B cell (primary cell): ENCODE measurements at regions not wholly inside any gene's neighbourhood (a gene's known extent, or its start where the extent isn't known, plus 50 kb on each side); places are given as distances from the start of the nearest gene placed in this dataset.

Experiments
- ATAC-seq: fragments of 200-7000 bp; cut with Tn5 transposase; one replicate; pipeline ENCODE4 v1.10.0; 2021; ENCODE audit warnings: low read depth, mild to moderate bottlenecking, moderate number of reproducible peaks, moderate library complexity
- CTCF ChIA-PET: fragments of 350-600 bp; sonication (Branson Sonifier 250); formaldehyde crosslinking; loops from one replicate; lab custom pipeline; 2021; ENCODE audit warnings: antibody characterized with exemption, inconsistent platforms; lab: Charles Lee
- POLR2A ChIA-PET: fragments of 350-600 bp; sonication (Branson Sonifier 250); formaldehyde crosslinking; loops from one replicate; lab custom pipeline; 2021; ENCODE audit warnings: antibody characterized with exemption; lab: Charles Lee
- DNase-seq: peaks from one replicate; pipeline ENCODE4 v3.0.0; 2013
- H2AFZ ChIP-seq: 2 replicates; pipeline ENCODE4 v1.6.1; 2012; ENCODE audit warnings: mild to moderate bottlenecking, low read depth, low read length; ENCODE audit not compliant: insufficient read depth, poor library complexity, severe bottlenecking
- H3K27ac ChIP-seq, 2 donors: 1 replicate in 1 of 2; 2 replicates in 1 of 2; pipeline ENCODE4 v1.5.1; 2012 to 2013; ENCODE audit warnings: low read length in 2 of 2, mild to moderate bottlenecking in 2 of 2, moderate library complexity in 1 of 2
- H3K27me3 ChIP-seq, 4 experiments: fragments of 200-600 bp in 1 of 4; sonication (generic) in 1 of 4; replicated peaks in 1 of 4; 1 replicate in 2 of 4; 2 replicates in 2 of 4; pipeline versions ENCODE4 v1.6.1 to v1.7.0; 2013 to 2016; ENCODE audit warnings: low read length in 3 of 4, mild to moderate bottlenecking in 2 of 4, mixed read lengths in 1 of 4, moderate library complexity in 1 of 4; ENCODE audit not compliant: insufficient read depth in 4 of 4, control insufficient read depth in 3 of 4; ENCODE audit errors: control extremely low read depth in 1 of 4
- H3K36me3 ChIP-seq, 2 experiments: replicated peaks in 1 of 2; 1 replicate in 1 of 2; 2 replicates in 1 of 2; pipeline versions ENCODE4 v1.6.1 to v1.7.1; 2013; ENCODE audit warnings: low read length in 1 of 2; ENCODE audit not compliant: insufficient read depth in 2 of 2, control insufficient read depth in 1 of 2; ENCODE audit errors: control extremely low read depth in 1 of 2, extremely low read depth in 1 of 2
- H3K4me1 ChIP-seq, 2 donors: fragments of 200-600 bp in 1 of 2; sonication (generic) in 1 of 2; 1 replicate in 1 of 2; 2 replicates in 1 of 2; pipeline versions ENCODE4 v1.5.1 to v1.6.1; 2013 to 2017; ENCODE audit warnings: low read length in 2 of 2; ENCODE audit not compliant: control insufficient read depth in 2 of 2, insufficient read depth in 2 of 2
- H3K4me2 ChIP-seq: replicated peaks from 2 replicates; pipeline ENCODE3; 2012; ENCODE audit warnings: mild to moderate bottlenecking, low read depth, low read length; ENCODE audit not compliant: poor library complexity, severe bottlenecking
- H3K4me3 ChIP-seq, 5 experiments: fragments of 200-600 bp in 1 of 5; sonication (generic) in 1 of 5; 1 replicate in 3 of 5; 2 replicates in 2 of 5; pipeline versions ENCODE4 v1.5.1 to v1.7.0; 2011 to 2016; ENCODE audit warnings: low read length in 4 of 5, mild to moderate bottlenecking in 4 of 5, low read depth in 2 of 5, control low read depth in 1 of 5, moderate library complexity in 1 of 5; ENCODE audit not compliant: insufficient read depth in 1 of 5; ENCODE audit errors: control extremely low read depth in 1 of 5, extremely low read depth in 1 of 5
- H3K79me2 ChIP-seq: fragments of 200-600 bp; sonication (generic); one replicate; pipeline ENCODE4 v1.6.0; 2016; ENCODE audit warnings: low read length; ENCODE audit not compliant: control insufficient read depth, insufficient read depth
- H3K9ac ChIP-seq: fragments of 200-600 bp; sonication (generic); 2 replicates; pipeline ENCODE4 v1.6.1; 2017; ENCODE audit warnings: mild to moderate bottlenecking, low read length, moderate library complexity
- H3K9me3 ChIP-seq, 3 donors: one replicate each; pipeline versions ENCODE4 v1.6.1 to v1.7.1; 2013; ENCODE audit warnings: low read length in 2 of 3; ENCODE audit not compliant: control insufficient read depth in 2 of 3, insufficient read depth in 1 of 3; ENCODE audit errors: control extremely low read depth in 1 of 3
- H4K20me1 ChIP-seq: 2 replicates; pipeline ENCODE4 v1.6.0; 2012; ENCODE audit warnings: mild to moderate bottlenecking, low read length; ENCODE audit not compliant: insufficient read depth, control insufficient read depth, poor library complexity, severe bottlenecking
- H3K27ac Mint-ChIP-seq: one replicate; pipeline ENCODE4 v1.8.0; 2021; ENCODE audit warnings: mixed read lengths
- H3K27me3 Mint-ChIP-seq: one replicate; pipeline ENCODE4 v1.8.0; 2021; ENCODE audit warnings: mixed read lengths
- H3K4me1 Mint-ChIP-seq: one replicate; pipeline ENCODE4 v1.8.0; 2021; ENCODE audit warnings: mixed read lengths
- H3K4me3 Mint-ChIP-seq: one replicate; pipeline ENCODE4 v1.8.0; 2021; ENCODE audit warnings: mixed read lengths
- H3K9me3 Mint-ChIP-seq: one replicate; pipeline ENCODE4 v1.8.0; 2022; ENCODE audit warnings: mixed read lengths; ENCODE audit not compliant: insufficient read depth
- EZH2 ChIP-seq: IDR thresholded peaks from 2 replicates; pipeline ENCODE4 v1.6.1; 2012; ENCODE audit warnings: borderline replicate concordance, low read depth, mild to moderate bottlenecking, moderate library complexity, low read length; ENCODE audit not compliant: insufficient read depth, poor library complexity, severe bottlenecking
- WGBS: methylation state at CpG from one replicate; pipeline ENCODE4 v1.1.5; 2013; ENCODE audit warnings: missing lambda C conversion rate; ENCODE audit not compliant: insufficient coverage; 5-methylcytosine and 5-hydroxymethylcytosine counted together
- intact Hi-C: fragments of 100-400 bp; cut with micrococcal nuclease; formaldehyde crosslinking; loops from one replicate; pipeline ENCODE4 v1.10.0; 2022
- TF ChIP-seq, protein P1 (sequence below): fragments of 200-600 bp; IDR thresholded peaks from one replicate; pipeline ENCODE4 v1.8.0; 2022; ENCODE audit warnings: antibody characterized with exemption, mild to moderate bottlenecking

DNA sequence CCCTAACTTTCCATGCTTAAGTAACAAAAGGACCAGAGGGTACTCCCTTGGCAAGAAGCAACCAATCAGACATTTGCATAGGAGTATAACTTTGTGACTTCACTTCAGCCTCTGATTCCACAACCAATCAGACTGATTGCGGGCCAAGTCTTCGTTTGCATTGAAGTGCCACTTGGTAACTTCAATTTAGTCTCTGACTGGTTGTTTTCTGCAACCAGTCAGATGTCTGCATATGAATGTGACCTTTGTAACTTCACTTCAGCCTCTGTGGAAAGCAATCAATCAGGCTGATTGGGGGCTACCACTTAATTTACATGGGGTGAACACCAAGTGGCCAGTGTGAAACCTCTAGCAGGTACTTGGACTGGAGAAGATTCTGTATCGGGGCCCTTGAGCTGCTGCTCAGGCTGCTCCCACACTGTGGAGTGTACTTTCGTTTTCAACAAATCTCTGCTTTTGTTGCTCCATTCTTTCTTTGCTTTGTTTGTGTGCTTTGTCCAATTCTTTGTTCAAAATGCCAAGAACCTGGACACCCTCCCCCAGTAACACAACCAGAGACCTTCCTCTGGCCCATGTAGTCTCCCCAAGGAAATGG, 241.5 kb downstream of the ACKR3 start:
- no peak for ATAC-seq
- no peak for DNase-seq
- Mint-ChIP-seq H3K27ac (no peak overlapping the region), H3K4me3 (no peak overlapping the region), H3K9me3 (no peaks in the 10 kb centered on the region), H3K27me3 (peaks cover 3% of the 10 kb centered on the region), H3K4me1 (no peaks in the 10 kb centered on the region)
- no peak for TF ChIP-seq EZH2
- TF ChIP-seq, protein P1, sequence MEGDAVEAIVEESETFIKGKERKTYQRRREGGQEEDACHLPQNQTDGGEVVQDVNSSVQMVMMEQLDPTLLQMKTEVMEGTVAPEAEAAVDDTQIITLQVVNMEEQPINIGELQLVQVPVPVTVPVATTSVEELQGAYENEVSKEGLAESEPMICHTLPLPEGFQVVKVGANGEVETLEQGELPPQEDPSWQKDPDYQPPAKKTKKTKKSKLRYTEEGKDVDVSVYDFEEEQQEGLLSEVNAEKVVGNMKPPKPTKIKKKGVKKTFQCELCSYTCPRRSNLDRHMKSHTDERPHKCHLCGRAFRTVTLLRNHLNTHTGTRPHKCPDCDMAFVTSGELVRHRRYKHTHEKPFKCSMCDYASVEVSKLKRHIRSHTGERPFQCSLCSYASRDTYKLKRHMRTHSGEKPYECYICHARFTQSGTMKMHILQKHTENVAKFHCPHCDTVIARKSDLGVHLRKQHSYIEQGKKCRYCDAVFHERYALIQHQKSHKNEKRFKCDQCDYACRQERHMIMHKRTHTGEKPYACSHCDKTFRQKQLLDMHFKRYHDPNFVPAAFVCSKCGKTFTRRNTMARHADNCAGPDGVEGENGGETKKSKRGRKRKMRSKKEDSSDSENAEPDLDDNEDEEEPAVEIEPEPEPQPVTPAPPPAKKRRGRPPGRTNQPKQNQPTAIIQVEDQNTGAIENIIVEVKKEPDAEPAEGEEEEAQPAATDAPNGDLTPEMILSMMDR: no peak
- intact Hi-C loops: no loop called here
- Histone ChIP-seq H3K27ac (no peak overlapping the region), H3K9ac (no peak overlapping the region), H2AFZ (no peak overlapping the region), H4K20me1 (no peaks in the 10 kb centered on the region), H3K4me2 (no peak overlapping the region), H3K27me3 (no peaks in the 10 kb centered on the region), H3K4me1 (no peaks in the 10 kb centered on the region), H3K36me3 (no peaks in the 10 kb centered on the region), H3K4me3 (no peak overlapping the region), H3K9me3 (peaks cover 4 to 30% (median 14%) of the 10 kb centered on the region in 3 donors), H3K79me2 (no peaks in the 10 kb centered on the region)
- ChIA-PET POLR2A (no interaction called here), CTCF (interaction anchor here (0.6 kb wide), 1 partner anchor 1974 kb away, joined by 5 read pairs; no protein-coding TSS in a partner anchor)
- WGBS: 95% methylated on average over 3 of the region's 4 CpGs

DNA sequence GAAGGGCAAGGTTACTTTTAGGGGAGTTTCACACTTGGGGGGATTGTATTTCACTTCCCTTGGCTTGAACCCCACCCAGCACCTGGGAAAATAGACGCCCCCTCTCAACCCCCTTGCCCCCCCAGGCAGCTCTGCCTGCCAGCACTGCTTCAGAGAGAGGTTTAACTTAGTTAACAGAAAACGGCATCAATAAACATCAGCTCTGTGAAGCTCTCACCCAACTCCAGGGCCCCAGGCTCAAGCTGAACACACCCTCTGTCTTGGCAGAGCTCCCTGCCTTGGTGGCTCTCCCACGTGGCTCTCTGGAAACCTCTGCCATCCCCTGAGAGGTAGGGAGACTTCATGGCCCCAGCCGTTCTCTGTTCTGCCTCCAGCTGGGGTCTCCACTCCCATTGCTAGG, 244.1 kb downstream of the ACKR3 start:
- Histone ChIP-seq H3K79me2 (no peaks in the 10 kb centered on the region), H3K36me3 (no peaks in the 10 kb centered on the region), H3K4me1 (no peaks in the 10 kb centered on the region), H3K4me2 (no peak overlapping the region), H3K9ac (no peak overlapping the region), H3K9me3 (peaks cover 4 to 15% (median 10%) of the 10 kb centered on the region in 3 donors), H3K27me3 (no peaks in the 10 kb centered on the region), H4K20me1 (no peaks in the 10 kb centered on the region), H2AFZ (no peak overlapping the region), H3K27ac (no peak overlapping the region), H3K4me3 (no peak overlapping the region)
- DNase-seq (no peak), ATAC-seq (no peak)
- H3K9me3 Mint-ChIP-seq: no peaks in the 10 kb centered on the region
- H3K27me3 Mint-ChIP-seq: peaks cover 3% of the 10 kb centered on the region
- WGBS: 74% methylated on average over 3 of the region's 4 CpGs
- no peaks in the 10 kb centered on the region for H3K4me1 Mint-ChIP-seq
- intact Hi-C loops: no loop called here
- H3K27ac Mint-ChIP-seq: no peak overlapping the region
- H3K4me3 Mint-ChIP-seq: no peak overlapping the region
- POLR2A ChIA-PET: no interaction called here
- CTCF ChIA-PET: no interaction called here
- no peak for TF ChIP-seq EZH2
